Fibroblast of lung (primary cell): ENCODE measurements at regions not wholly inside any gene's neighbourhood (a gene's known extent, or its start where the extent isn't known, plus 50 kb on each side); places are given as distances from the start of the nearest gene placed in this dataset.

Experiments used
- DNase-seq, 2 donors: peaks; one replicate each; pipeline versions ENCODE4 v3.0.0 to v3.0.0-alpha.2; 2010; ENCODE audit warnings: low read depth in 2 of 2
- H2AFZ ChIP-seq: 2 replicates; pipeline ENCODE4 v1.5.1; 2012; ENCODE audit warnings: low read length, control low read depth, inconsistent platforms
- H3K27ac ChIP-seq: 2 replicates; pipeline ENCODE4 v1.5.1; 2011; ENCODE audit warnings: low read length, control low read depth; ENCODE audit not compliant: insufficient read depth
- H3K27me3 ChIP-seq: 2 replicates; pipeline ENCODE4 v1.5.1; 2011; ENCODE audit warnings: mild to moderate bottlenecking, low read length; ENCODE audit not compliant: control insufficient read depth, insufficient read depth
- H3K36me3 ChIP-seq: 2 replicates; pipeline ENCODE4 v1.5.1; 2011; ENCODE audit warnings: low read length; ENCODE audit not compliant: control insufficient read depth, insufficient read depth
- H3K4me1 ChIP-seq: 2 replicates; pipeline ENCODE4 v1.5.1; 2011; ENCODE audit warnings: low read length; ENCODE audit not compliant: control insufficient read depth, insufficient read depth; ENCODE audit errors: extremely low read depth
- H3K4me2 ChIP-seq: 2 replicates; pipeline ENCODE4 v1.5.1; 2011; ENCODE audit warnings: low read length, control low read depth; ENCODE audit not compliant: insufficient read depth; ENCODE audit errors: extremely low read depth
- H3K4me3 ChIP-seq, 4 experiments: fragments of 200-600 bp in 1 of 4; sonication (generic) in 1 of 4; replicated peaks in 1 of 4; 2 replicates each; pipeline ENCODE4 v1.5.1; 2011 to 2016; ENCODE audit warnings: low read length in 4 of 4, low read depth in 3 of 4, mild to moderate bottlenecking in 3 of 4, control low read depth in 2 of 4, inconsistent platforms in 1 of 4, mixed read lengths in 1 of 4; ENCODE audit not compliant: insufficient read depth in 1 of 4; ENCODE audit errors: control extremely low read depth in 1 of 4
- H3K79me2 ChIP-seq: 2 replicates; pipeline ENCODE4 v1.5.1; 2012; ENCODE audit warnings: mild to moderate bottlenecking, low read length, inconsistent platforms; ENCODE audit not compliant: control insufficient read depth, insufficient read depth
- H3K9ac ChIP-seq: 2 replicates; pipeline ENCODE4 v1.5.1; 2011; ENCODE audit warnings: mild to moderate bottlenecking, low read length, control low read depth; ENCODE audit not compliant: insufficient read depth
- H3K9me3 ChIP-seq: 2 replicates; pipeline ENCODE4 v1.5.1; 2012; ENCODE audit warnings: low read depth, low read length; ENCODE audit not compliant: control insufficient read depth, insufficient read depth
- H4K20me1 ChIP-seq: 2 replicates; pipeline ENCODE4 v1.5.1; 2011; ENCODE audit warnings: low read length; ENCODE audit not compliant: control insufficient read depth, insufficient read depth; ENCODE audit errors: extremely low read depth
- EZH2 ChIP-seq: IDR thresholded peaks from 2 replicates; pipeline ENCODE4 v1.5.1; 2012; ENCODE audit warnings: low read length, control low read depth, mild to moderate bottlenecking; ENCODE audit errors: missing control alignments
- TF ChIP-seq, protein P1 (sequence below), 2 donors: IDR thresholded peaks in 1 of 2; conservative IDR thresholded peaks in 1 of 2; 1 replicate in 1 of 2; 2 replicates in 1 of 2; pipeline ENCODE4 v1.5.1; 2011 to 2012; ENCODE audit warnings: low read length in 2 of 2, control low read depth in 1 of 2, inconsistent platforms in 1 of 2, low read depth in 1 of 2, mild to moderate bottlenecking in 1 of 2

DNA sequence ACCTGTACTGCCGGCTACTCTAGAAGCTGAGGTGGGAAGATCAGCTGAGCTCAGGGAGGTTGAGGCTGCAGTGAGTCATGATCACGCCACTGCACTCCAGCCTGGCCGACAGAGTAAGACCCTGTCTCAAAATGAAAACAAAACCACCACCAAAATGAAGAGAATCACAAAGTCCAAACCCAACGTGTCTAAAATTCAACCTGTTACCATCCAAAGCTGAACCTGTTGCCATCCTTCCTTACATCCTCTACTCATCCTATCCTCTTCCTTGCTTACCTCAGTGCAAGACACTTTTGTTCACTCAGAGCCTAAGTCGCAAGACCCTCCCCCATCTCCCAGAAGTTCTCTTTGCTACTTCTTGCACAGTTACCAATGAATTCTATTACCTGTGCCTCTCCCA lies 299.7 kb downstream of the ATP23 start:
- Histone ChIP-seq H3K36me3 (no peaks in the 10 kb centered on the region), H3K4me2 (no peak overlapping the region), H2AFZ (no peak overlapping the region), H3K27ac (no peak overlapping the region), H3K4me1 (no peaks in the 10 kb centered on the region), H3K9me3 (no peaks in the 10 kb centered on the region), H3K4me3 (no peak overlapping the region), H3K79me2 (no peaks in the 10 kb centered on the region), H3K9ac (no peak overlapping the region), H3K27me3 (no peaks in the 10 kb centered on the region), H4K20me1 (no peaks in the 10 kb centered on the region)
- TF ChIP-seq, protein P1, sequence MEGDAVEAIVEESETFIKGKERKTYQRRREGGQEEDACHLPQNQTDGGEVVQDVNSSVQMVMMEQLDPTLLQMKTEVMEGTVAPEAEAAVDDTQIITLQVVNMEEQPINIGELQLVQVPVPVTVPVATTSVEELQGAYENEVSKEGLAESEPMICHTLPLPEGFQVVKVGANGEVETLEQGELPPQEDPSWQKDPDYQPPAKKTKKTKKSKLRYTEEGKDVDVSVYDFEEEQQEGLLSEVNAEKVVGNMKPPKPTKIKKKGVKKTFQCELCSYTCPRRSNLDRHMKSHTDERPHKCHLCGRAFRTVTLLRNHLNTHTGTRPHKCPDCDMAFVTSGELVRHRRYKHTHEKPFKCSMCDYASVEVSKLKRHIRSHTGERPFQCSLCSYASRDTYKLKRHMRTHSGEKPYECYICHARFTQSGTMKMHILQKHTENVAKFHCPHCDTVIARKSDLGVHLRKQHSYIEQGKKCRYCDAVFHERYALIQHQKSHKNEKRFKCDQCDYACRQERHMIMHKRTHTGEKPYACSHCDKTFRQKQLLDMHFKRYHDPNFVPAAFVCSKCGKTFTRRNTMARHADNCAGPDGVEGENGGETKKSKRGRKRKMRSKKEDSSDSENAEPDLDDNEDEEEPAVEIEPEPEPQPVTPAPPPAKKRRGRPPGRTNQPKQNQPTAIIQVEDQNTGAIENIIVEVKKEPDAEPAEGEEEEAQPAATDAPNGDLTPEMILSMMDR (conservative IDR thresholded peaks at IDR 0.05 in 1 of 2, IDR thresholded peaks at IDR 0.05 in 1 of 2; ENCODE audit: low read depth in 1 of 2, low read length in 2 of 2): no peak
- no peak for TF ChIP-seq EZH2
- no peak for DNase-seq

DNA sequence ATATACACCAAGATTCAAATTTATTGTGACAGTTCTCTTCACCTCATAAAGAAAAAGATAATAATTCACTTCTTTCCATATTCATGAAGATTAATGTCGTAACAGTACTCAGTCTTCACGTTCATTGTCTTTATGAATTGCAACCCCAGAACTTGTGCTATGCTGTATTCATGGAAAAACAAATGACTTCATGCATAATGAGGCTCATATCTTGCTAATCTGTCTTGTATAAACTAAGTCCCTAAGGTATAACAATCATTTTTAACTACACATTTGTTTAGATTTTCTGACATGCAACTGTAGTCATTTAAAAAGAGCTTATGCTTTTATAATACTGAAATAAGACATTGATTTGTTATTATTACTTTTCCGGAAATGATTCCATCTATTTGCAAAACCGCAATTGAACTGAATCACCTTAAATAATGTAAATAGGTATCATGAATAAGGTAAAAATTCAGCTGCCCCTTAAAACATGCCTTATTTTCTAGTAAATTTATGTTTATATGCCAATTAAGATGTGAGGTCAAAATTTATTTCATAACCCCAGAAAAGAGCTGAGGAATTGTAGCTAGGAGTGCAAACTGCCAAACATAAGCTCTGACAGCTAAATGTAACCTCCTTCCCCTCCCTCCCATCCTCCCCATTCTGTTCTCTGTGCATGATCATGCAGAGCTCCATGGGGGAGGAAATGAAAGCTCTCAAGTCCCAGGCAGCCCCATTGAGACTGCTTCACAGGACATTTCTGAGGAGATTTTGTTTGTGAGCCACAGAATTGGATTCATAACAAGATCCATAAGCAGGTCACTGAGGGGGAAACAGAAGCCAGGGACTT lies 301.6 kb downstream of the ATP23 start:
- Histone ChIP-seq H3K36me3 (no peaks in the 10 kb centered on the region), H3K27me3 (no peaks in the 10 kb centered on the region), H3K9ac (no peak overlapping the region), H3K4me1 (no peaks in the 10 kb centered on the region), H3K4me2 (no peak overlapping the region), H3K4me3 (no peak overlapping the region), H2AFZ (no peak overlapping the region), H4K20me1 (no peaks in the 10 kb centered on the region), H3K79me2 (no peaks in the 10 kb centered on the region), H3K9me3 (no peaks in the 10 kb centered on the region), H3K27ac (no peak overlapping the region)
- DNase-seq: peak in 1 of 2 donors; percentile 45
- TF ChIP-seq, protein P1 (conservative IDR thresholded peaks at IDR 0.05 in 1 of 2, IDR thresholded peaks at IDR 0.05 in 1 of 2; ENCODE audit: low read depth in 1 of 2, low read length in 2 of 2): no peak
- TF ChIP-seq EZH2: no peak

DNA sequence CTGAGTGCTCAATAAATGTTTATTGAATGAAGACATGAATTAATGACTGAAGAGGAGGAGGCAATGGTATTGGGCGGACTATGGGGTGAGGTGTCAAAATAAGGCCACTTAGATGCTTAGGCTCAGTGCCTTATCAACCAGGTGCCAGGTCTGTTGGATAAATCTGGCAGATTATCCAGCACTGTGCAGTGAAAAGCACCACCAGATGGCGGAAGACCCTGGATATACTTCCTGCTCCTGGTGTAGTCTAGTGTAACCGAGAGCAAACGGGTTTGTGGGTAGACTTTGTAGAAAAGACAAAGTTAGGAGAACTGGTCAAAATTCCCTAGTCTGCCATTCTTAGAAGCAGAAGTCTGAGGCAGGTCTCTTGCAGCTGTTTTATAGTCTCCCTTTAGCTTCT lies 306.3 kb downstream of the ATP23 start:
- Histone ChIP-seq H3K4me1 (no peaks in the 10 kb centered on the region), H3K27me3 (no peaks in the 10 kb centered on the region), H3K4me2 (no peak overlapping the region), H4K20me1 (no peaks in the 10 kb centered on the region), H3K9ac (no peak overlapping the region), H2AFZ (no peak overlapping the region), H3K36me3 (no peaks in the 10 kb centered on the region), H3K27ac (no peak overlapping the region), H3K4me3 (no peak overlapping the region), H3K79me2 (no peaks in the 10 kb centered on the region), H3K9me3 (no peaks in the 10 kb centered on the region)
- TF ChIP-seq, protein P1 (conservative IDR thresholded peaks at IDR 0.05 in 1 of 2, IDR thresholded peaks at IDR 0.05 in 1 of 2; ENCODE audit: low read depth in 1 of 2, low read length in 2 of 2): no peak
- TF ChIP-seq EZH2: no peak
- no peak for DNase-seq
